ENCODE measurements at regions not wholly inside any gene's neighbourhood (a gene's known extent, or its start where the extent isn't known, plus 50 kb on each side); places are given as distances from the start of the nearest gene placed in this dataset.
A peak's percentile ranks its signal among the peaks of the same experiment; 100 is the strongest.
"Not testable (repeated sequence)": the region's sequence is repeated elsewhere in the genome, so short reads cannot be mapped to it uniquely, and the experiment has no call there.

GRCh38 chr18:40168026-40168425 lies 1787.0 kb upstream of the PIK3C3 start:
- DNase-seq, result no peak

DNA sequence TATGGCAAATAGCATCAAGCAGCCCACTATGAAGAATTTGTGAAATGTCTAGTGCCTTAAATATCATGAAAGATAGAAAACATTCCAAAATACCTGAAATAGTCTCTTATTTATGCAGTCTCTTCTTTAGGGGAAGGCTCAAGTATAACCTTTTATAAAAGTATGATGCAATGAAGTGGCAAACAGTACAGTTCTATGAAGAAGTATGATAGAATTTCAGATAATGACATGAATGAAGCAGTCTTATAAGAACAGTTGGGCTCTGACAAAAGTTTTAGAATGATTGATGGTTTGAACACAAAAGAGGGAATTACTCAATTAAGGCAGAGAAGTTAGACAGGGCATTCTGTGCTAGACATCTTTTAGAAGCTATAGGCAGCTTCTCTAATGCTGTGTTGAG lies 1791.8 kb upstream of the PIK3C3 start:
- DNase-seq, result no peak

DNA sequence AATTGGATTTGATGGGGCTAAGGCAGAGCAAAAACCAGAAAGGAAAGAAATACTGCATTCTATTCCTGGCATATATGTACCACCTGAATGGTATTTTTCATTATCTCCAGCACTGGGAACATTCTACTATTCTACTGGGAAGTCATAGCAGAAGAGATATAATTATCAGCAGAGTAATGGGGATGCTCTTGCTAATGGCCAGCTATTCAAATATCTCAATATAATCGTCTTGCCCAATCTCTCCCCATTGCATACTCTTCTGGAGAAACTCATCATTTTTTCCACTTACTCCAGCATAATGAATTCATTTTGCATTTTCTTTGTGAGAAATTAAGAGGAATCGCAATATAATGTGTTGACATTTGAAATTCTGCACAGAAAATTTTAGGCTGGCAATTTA lies 1794.7 kb upstream of the PIK3C3 start:
- DNase-seq, result no peak

- DNase-seq, result peak; percentile 3 to 12
Observed at GRCh38 chr18:40159141-40160017, 1795.7 kb upstream of the PIK3C3 start.

DNA sequence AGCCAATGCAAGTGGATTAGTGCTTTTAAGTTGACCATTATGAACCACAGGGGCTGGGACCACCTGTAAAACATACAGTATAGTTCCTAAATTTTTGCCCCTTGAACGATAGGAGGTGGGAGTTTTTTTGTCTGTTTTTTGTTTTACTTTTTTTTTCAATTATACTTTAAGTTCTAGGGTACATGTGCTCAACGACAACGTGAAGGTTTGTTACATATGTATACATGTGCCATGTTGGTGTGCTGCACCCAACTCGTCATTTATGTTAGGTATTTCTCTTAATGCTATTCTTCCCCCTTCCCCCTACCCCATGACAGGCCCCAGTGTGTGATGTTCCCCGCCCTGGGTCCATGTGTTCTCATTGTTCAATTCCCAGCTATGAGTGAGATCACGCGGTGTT lies 1797.9 kb upstream of the PIK3C3 start:
- DNase-seq, result no peak

DNA sequence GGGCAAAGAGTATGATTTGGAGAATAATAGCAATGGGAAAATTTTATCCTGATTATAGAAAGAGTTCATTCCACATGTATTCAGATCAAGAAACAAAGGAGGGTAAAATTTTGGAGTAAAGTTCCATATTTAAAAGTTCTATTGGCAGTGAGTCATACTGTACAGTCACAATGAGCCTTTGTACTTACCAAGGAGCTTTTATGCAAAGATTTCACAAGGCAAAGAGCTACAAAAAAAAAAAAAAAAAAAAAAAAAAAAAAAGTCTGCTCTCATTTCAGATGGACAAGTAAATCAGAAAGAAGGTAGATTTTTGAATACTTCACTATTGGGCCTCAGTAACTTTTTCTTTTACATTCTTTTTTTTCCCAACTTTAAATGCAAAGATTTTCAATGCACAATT lies 1802.2 kb upstream of the PIK3C3 start:
- DNase-seq, result no peak

GRCh38 chr18:40148960-40149359 lies 1806.1 kb upstream of the PIK3C3 start:
- no peak for DNase-seq

DNA sequence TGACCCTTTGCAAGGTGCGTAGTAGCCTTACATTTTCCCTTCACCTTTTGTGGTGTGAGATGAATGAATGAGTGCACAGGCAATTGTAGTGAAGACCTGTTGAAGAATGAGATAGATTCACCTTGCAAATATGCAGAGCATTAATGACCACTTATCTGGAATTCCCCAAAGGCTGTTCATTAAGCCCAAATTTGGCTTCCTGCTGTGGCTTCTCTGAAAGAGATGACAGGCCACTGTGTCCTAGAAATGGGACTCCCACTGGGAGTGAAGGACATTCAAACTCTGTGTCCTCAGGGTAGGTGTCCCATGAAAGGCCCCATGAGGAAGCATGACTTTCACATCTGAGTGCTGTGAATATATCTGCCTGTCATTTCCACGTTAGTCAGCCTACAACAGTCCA lies 1821.8 kb upstream of the PIK3C3 start:
- DNase-seq, result no peak

GRCh38 chr18:40132438-40132837 lies 1822.6 kb upstream of the PIK3C3 start:
- DNase-seq, result peak; percentile 2 to 8

GRCh38 chr18:40124107-40124506 lies 1830.9 kb upstream of the PIK3C3 start:
- no peak for DNase-seq

- no peak for DNase-seq
Observed at GRCh38 chr18:40120796-40121391, 1834.1 kb upstream of the PIK3C3 start.

GRCh38 chr18:40120356-40120755 lies 1834.7 kb upstream of the PIK3C3 start:
- no peak for DNase-seq

DNA sequence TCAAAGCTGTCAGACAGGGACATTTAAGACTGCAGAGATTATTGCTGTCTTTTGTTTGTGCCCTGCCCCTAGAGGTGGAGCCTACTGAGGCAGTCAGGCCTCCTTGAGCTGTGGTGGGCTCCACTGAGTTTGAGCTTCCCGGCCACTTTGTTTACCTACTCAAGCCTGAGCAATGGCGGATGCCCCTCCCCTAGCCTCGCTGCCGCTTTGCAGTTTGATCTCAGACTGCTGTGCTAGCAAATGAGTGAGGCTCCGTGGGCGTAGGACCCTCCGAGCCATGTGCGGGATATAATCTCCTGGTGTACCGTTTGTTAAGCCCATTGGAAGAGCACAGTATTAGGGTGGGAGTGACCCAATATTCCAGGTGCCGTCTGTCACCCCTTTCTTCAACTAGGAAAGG lies 1835.5 kb upstream of the PIK3C3 start:
- DNase-seq, result not testable (repeated sequence)

GRCh38 chr18:40110455-40110854 lies 1844.6 kb upstream of the PIK3C3 start:
- no peak for DNase-seq

- DNase-seq, result no peak
Observed at GRCh38 chr18:40109252-40110049, 1845.6 kb upstream of the PIK3C3 start.

GRCh38 chr18:40108596-40108995 lies 1846.4 kb upstream of the PIK3C3 start:
- DNase-seq, result no peak

- DNase-seq, result no peak
Observed at GRCh38 chr18:40102903-40103302, 1852.1 kb upstream of the PIK3C3 start.

- no peak for DNase-seq
Observed at GRCh38 chr18:40099641-40100040, 1855.4 kb upstream of the PIK3C3 start.

DNA sequence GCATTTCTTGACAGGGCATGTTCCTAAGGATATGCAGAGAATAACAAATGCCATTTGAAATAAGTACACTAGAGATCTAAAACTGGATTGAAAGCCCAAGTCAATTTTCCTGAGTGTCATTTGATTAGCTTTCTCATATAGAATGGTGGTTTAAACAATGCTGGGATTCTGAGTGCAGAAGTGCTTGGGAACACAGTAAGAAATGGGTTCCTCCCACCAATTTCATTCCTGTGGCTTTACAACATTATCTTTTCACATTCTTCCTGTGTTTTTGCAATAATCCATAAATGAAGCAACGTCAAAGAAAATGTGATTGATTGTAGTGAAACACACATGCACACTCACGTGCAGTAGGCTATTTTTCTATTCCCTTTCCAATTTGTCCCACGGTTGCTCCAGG lies 1858.4 kb upstream of the PIK3C3 start:
- no peak for DNase-seq

GRCh38 chr18:40094441-40094840 lies 1860.6 kb upstream of the PIK3C3 start:
- DNase-seq, result no peak

GRCh38 chr18:40088130-40088529 lies 1866.9 kb upstream of the PIK3C3 start:
- DNase-seq, result no peak

DNA sequence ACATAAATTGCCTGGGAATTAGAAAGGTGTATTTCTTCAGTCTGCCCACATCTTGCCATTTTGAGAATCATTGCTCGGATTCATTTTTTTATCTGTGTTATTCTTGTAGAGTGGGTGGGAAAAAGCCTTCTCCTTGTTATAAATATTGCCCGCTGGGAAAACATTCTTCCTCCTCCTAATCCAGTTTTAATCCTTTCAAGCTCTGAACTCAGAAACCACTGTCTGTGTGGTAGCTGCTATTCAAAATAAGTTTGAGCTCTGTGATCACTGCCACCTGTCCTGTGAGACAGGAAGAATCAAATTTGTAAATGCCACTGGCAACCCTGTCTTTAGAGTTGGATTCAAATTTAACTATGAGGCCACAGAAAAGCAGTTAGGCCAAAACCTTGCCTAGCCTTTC lies 1875.2 kb upstream of the PIK3C3 start:
- no peak for DNase-seq

DNA sequence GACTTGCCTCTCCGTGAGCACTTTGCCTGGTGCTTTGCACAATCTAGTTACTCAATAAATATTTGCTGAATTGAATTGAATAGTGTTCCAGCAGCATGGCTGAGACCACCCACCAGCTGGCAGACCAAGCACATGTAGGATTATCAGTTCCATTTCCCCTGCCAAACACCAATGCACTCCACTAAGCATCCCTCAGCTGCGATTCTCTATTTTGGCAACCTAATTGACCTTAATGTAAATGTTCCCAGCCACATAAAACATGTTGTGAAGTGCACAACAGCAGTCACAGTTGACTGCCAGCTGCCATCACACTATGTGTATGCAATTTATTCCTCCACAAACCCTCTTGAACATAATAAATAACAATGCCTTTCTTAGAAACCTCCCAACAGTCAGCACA lies 1879.4 kb upstream of the PIK3C3 start:
- DNase-seq, result no peak

GRCh38 chr18:40072761-40073160 lies 1882.3 kb upstream of the PIK3C3 start:
- DNase-seq, result no peak

Data from inflammatory macrophage treated with lipopolysaccharide for 1 hour (primary cell).